PC-3 (cell line): ENCODE measurements at regions not wholly inside any gene's neighbourhood (a gene's known extent, or its start where the extent isn't known, plus 50 kb on each side); places are given as distances from the start of the nearest gene placed in this dataset.

Experiments
- ATAC-seq: fragments of 200-7000 bp; cut with Tn5 transposase; 2 replicates; pipeline ENCODE4 v1.9.1; 2020; ENCODE audit warnings: mild to moderate bottlenecking, moderate library complexity
- BruUV-seq: library from RNA; stranded (reverse); fragments of 400-500 nt; replicated peaks from 2 replicates; lab custom pipeline; 2021; lab: Mats Ljungman, UMichigan
- CTCF ChIA-PET: fragments of 300-600 bp; sonication (Branson Sonifier 250); formaldehyde crosslinking; loops from one replicate; lab custom pipeline; 2022; ENCODE audit warnings: antibody characterized with exemption; lab: Charles Lee
- POLR2A ChIA-PET: fragments of 300-600 bp; sonication (Branson Sonifier 250); formaldehyde crosslinking; loops from one replicate; lab custom pipeline; 2022; ENCODE audit warnings: antibody characterized with exemption; ENCODE audit not compliant: unreplicated experiment; lab: Charles Lee
- DNase-seq: peaks from one replicate; pipeline ENCODE4 v3.0.0-alpha.2; 2015
- H2AFZ ChIP-seq: fragments of 300-600 bp; sonication (generic); 2 replicates; pipeline ENCODE4 v1.6.0; 2016; ENCODE audit warnings: antibody characterized with exemption, low read length
- H3F3A ChIP-seq: fragments of 300-600 bp; sonication (generic); one replicate; pipeline ENCODE4 v1.6.0; 2017; ENCODE audit warnings: antibody characterized with exemption, low read length, control low read depth, mild to moderate bottlenecking; ENCODE audit not compliant: unreplicated experiment
- H3K27ac ChIP-seq: fragments of 300-600 bp; sonication (generic); 2 replicates; pipeline ENCODE4 v1.5.1; 2016; ENCODE audit warnings: mild to moderate bottlenecking, low read length
- H3K27me3 ChIP-seq: fragments of 300-600 bp; sonication (generic); 2 replicates; pipeline ENCODE4 v1.6.1; 2016; ENCODE audit warnings: low read length, mixed read lengths
- H3K36me3 ChIP-seq: fragments of 300-600 bp; sonication (generic); 2 replicates; pipeline ENCODE4 v1.6.1; 2016; ENCODE audit warnings: low read depth, mixed run types, low read length, mixed read lengths
- H3K4me1 ChIP-seq: fragments of 300-600 bp; sonication (generic); 2 replicates; pipeline ENCODE4 v1.5.1; 2016; ENCODE audit warnings: low read length; ENCODE audit not compliant: insufficient read depth
- H3K4me2 ChIP-seq: fragments of 300-600 bp; sonication (generic); 2 replicates; pipeline ENCODE4 v1.6.0; 2016; ENCODE audit warnings: low read length
- H3K4me3 ChIP-seq: fragments of 300-600 bp; sonication (generic); 2 replicates; pipeline ENCODE4 v1.5.1; 2016; ENCODE audit warnings: mild to moderate bottlenecking, low read length, mixed read lengths
- H3K79me2 ChIP-seq: fragments of 300-600 bp; sonication (generic); 2 replicates; pipeline ENCODE4 v1.6.1; 2017; ENCODE audit warnings: low read length, mixed read lengths
- H3K9ac ChIP-seq: fragments of 300-600 bp; sonication (generic); 2 replicates; pipeline ENCODE4 v1.6.0; 2016; ENCODE audit warnings: mild to moderate bottlenecking, low read length
- H3K9me2 ChIP-seq: fragments of 300-600 bp; sonication (generic); replicated peaks from 2 replicates; pipeline ENCODE4 v1.6.1; 2016; ENCODE audit warnings: mixed run types, low read length, mixed read lengths
- H3K9me3 ChIP-seq: fragments of 300-600 bp; sonication (generic); 2 replicates; pipeline ENCODE4 v1.6.1; 2016; ENCODE audit warnings: low read length, mixed read lengths
- H4K20me1 ChIP-seq: fragments of 300-600 bp; sonication (generic); 2 replicates; pipeline ENCODE4 v1.6.1; 2016; ENCODE audit warnings: low read length, mixed read lengths
- CTCF ChIP-seq: fragments of 300-600 bp; sonication (generic); conservative IDR thresholded peaks from 2 replicates; pipeline ENCODE4 v1.5.1; 2017; ENCODE audit warnings: antibody characterized with exemption, low read depth, mild to moderate bottlenecking, low read length
- EZH2 ChIP-seq: fragments of 300-600 bp; sonication (generic); IDR thresholded peaks from one replicate; pipeline ENCODE4 v1.6.1; 2017; ENCODE audit warnings: antibody characterized with exemption, mild to moderate bottlenecking, low read length; ENCODE audit not compliant: unreplicated experiment
- EZH2phosphoT487 ChIP-seq: fragments of 300-600 bp; sonication (generic); IDR thresholded peaks from 2 replicates; pipeline ENCODE4 v1.6.1; 2018; ENCODE audit warnings: mild to moderate bottlenecking, antibody characterized with exemption, low read length, borderline replicate concordance
- intact Hi-C: fragments of 100-400 bp; cut with micrococcal nuclease; formaldehyde crosslinking; loops from 2 replicates; pipeline ENCODE4 v1.9.0; 2023

GRCh38 chr9:79152306-79152705 lies 419.5 kb upstream of the TLE4 start:
- Histone ChIP-seq H3K27ac (no peak overlapping the region), H3K4me3 (no peak overlapping the region), H4K20me1 (no peaks in the 10 kb centered on the region), H3K4me1 (no peaks in the 10 kb centered on the region), H3K9me3 (no peaks in the 10 kb centered on the region), H3K36me3 (no peaks in the 10 kb centered on the region), H3K9me2 (no peaks in the 10 kb centered on the region), H3K27me3 (no peaks in the 10 kb centered on the region), H3K4me2 (no peak overlapping the region), H3K79me2 (no peaks in the 10 kb centered on the region), H3F3A (no peaks in the 10 kb centered on the region), H3K9ac (no peak overlapping the region), H2AFZ (no peak overlapping the region)
- ATAC-seq (no peak), DNase-seq (no peak)
- POLR2A ChIA-PET = no interaction called here
- CTCF ChIA-PET = no interaction called here
- intact Hi-C loops = no loop called here
- TF ChIP-seq CTCF = no peak
- TF ChIP-seq EZH2 = no peak
- no peak for TF ChIP-seq EZH2phosphoT487
- no TSS peak for BruUV-seq

- ATAC-seq = no peak
- H3K9me3 ChIP-seq = no peaks in the 10 kb centered on the region
- H4K20me1 ChIP-seq = no peaks in the 10 kb centered on the region
- H3K4me2 ChIP-seq = no peak overlapping the region
- CTCF ChIA-PET = no interaction called here
- intact Hi-C loops = no loop called here
- H3K4me3 ChIP-seq = no peak overlapping the region
- no peak overlapping the region for H2AFZ ChIP-seq
- no peaks in the 10 kb centered on the region for H3K27me3 ChIP-seq
- H3K36me3 ChIP-seq = no peaks in the 10 kb centered on the region
- H3K9me2 ChIP-seq = no peaks in the 10 kb centered on the region
- H3K79me2 ChIP-seq = no peaks in the 10 kb centered on the region
- no peak overlapping the region for H3K27ac ChIP-seq
- no TSS peak for BruUV-seq
- TF ChIP-seq EZH2phosphoT487 (no peak), EZH2 (no peak), CTCF (no peak)
- POLR2A ChIA-PET = no interaction called here
- no peaks in the 10 kb centered on the region for H3K4me1 ChIP-seq
- H3K9ac ChIP-seq = no peak overlapping the region
- H3F3A ChIP-seq = no peaks in the 10 kb centered on the region
- DNase-seq = no peak
Measured at GRCh38 chr9:79154806-79155205, 417.0 kb upstream of the TLE4 start.

DNA sequence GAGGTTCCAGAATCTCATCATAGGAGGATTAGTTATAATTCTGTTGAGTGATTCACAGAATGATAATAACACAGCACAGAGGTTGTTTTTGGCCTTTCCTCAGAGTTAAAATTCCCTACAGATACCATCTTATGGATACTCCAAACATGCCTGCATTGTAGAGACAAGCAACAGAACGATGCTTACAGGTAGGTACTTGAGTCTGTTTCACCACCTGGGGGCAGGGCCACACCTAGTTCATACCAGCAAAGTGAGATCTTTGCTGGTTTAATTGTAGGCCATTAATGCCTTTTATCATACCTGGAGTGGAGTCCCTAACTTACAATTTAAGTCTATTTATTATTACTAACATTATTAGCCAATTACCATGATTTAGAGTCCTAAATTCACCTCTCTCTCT lies 416.5 kb upstream of the TLE4 start:
- ChIA-PET POLR2A (no interaction called here), CTCF (no interaction called here)
- no peak for DNase-seq
- Histone ChIP-seq H3K4me2 (no peak overlapping the region), H3K9me2 (no peaks in the 10 kb centered on the region), H3F3A (no peaks in the 10 kb centered on the region), H3K9ac (no peak overlapping the region), H3K27me3 (no peaks in the 10 kb centered on the region), H3K27ac (no peak overlapping the region), H3K9me3 (no peaks in the 10 kb centered on the region), H3K4me1 (no peaks in the 10 kb centered on the region), H3K4me3 (no peak overlapping the region), H3K79me2 (no peaks in the 10 kb centered on the region), H3K36me3 (no peaks in the 10 kb centered on the region), H2AFZ (no peak overlapping the region), H4K20me1 (no peaks in the 10 kb centered on the region)
- no peak for ATAC-seq
- TF ChIP-seq CTCF (peak; percentile 29; the same call in 1 of the 2 replicates), EZH2 (no peak)
- no TSS peak for BruUV-seq
- intact Hi-C loops = no loop called here
